ENCODE measurements at regions not wholly inside any gene's neighbourhood (a gene's known extent, or its start where the extent isn't known, plus 50 kb on each side); places are given as distances from the start of the nearest gene placed in this dataset.

GRCh38 chr6:62670490-62671223 is 384.6 kb upstream of the KHDRBS2 start:
- DNase-seq = no peak

GRCh38 chr6:62669831-62670230 is 383.8 kb upstream of the KHDRBS2 start:
- DNase-seq = no peak

GRCh38 chr6:62652692-62653328 is 366.8 kb upstream of the KHDRBS2 start:
- DNase-seq = no peak

- DNase-seq = no peak
Measured at GRCh38 chr6:62645274-62645673, 359.2 kb upstream of the KHDRBS2 start.

GRCh38 chr6:62640749-62641148 is 354.7 kb upstream of the KHDRBS2 start:
- no peak for DNase-seq

- DNase-seq = no peak
Measured at GRCh38 chr6:62626661-62627060, 340.6 kb upstream of the KHDRBS2 start.

- DNase-seq = no peak
Measured at GRCh38 chr6:62623846-62624532, 338.0 kb upstream of the KHDRBS2 start.

- DNase-seq = no peak
Measured at GRCh38 chr6:62615366-62616015, 329.5 kb upstream of the KHDRBS2 start.

GRCh38 chr6:62614442-62614841 is 328.4 kb upstream of the KHDRBS2 start:
- DNase-seq = no peak

GRCh38 chr6:62613928-62614327 is 327.9 kb upstream of the KHDRBS2 start:
- no peak for DNase-seq

- no peak for DNase-seq
Measured at GRCh38 chr6:62612471-62612870, 326.4 kb upstream of the KHDRBS2 start.

GRCh38 chr6:62570372-62570771 is 284.3 kb upstream of the KHDRBS2 start:
- DNase-seq = no peak

- DNase-seq = no peak
Measured at GRCh38 chr6:62541502-62541901, 255.5 kb upstream of the KHDRBS2 start.

GRCh38 chr6:62530985-62531384 is 245.0 kb upstream of the KHDRBS2 start:
- DNase-seq = no peak

- no peak for DNase-seq
Measured at GRCh38 chr6:62528894-62529526, 243.0 kb upstream of the KHDRBS2 start.

GRCh38 chr6:62523630-62524029 is 237.6 kb upstream of the KHDRBS2 start:
- no peak for DNase-seq

GRCh38 chr6:62519574-62519973 is 233.5 kb upstream of the KHDRBS2 start:
- DNase-seq = no peak

GRCh38 chr6:62516291-62517141 is 230.5 kb upstream of the KHDRBS2 start:
- DNase-seq = no peak

GRCh38 chr6:62492192-62492822 is 206.3 kb upstream of the KHDRBS2 start:
- no peak for DNase-seq

- no peak for DNase-seq
Measured at GRCh38 chr6:62480544-62480943, 194.5 kb upstream of the KHDRBS2 start.

GRCh38 chr6:62479697-62480220 is 193.7 kb upstream of the KHDRBS2 start:
- DNase-seq = no peak
